Panc1 (cell line): ENCODE measurements at regions not wholly inside any gene's neighbourhood (a gene's known extent, or its start where the extent isn't known, plus 50 kb on each side); places are given as distances from the start of the nearest gene placed in this dataset.

Experiments used
- ATAC-seq: fragments of 200-7000 bp; cut with Tn5 transposase; 2 replicates; pipeline ENCODE4 v1.9.1; 2020; ENCODE audit warnings: mild to moderate bottlenecking, moderate library complexity
- BruUV-seq: library from RNA; stranded (reverse); fragments of 400-500 nt; replicated peaks from 2 replicates; lab custom pipeline; 2021; lab: Mats Ljungman, UMichigan
- CTCF ChIA-PET: fragments of 300-600 bp; sonication (Branson Sonifier 250); formaldehyde crosslinking; loops from one replicate; lab custom pipeline; 2022; ENCODE audit warnings: antibody characterized with exemption; lab: Charles Lee
- POLR2A ChIA-PET: fragments of 300-600 bp; sonication (Branson Sonifier 250); formaldehyde crosslinking; loops from one replicate; lab custom pipeline; 2022; ENCODE audit warnings: antibody characterized with exemption; lab: Charles Lee
- DNase-seq: peaks from one replicate; pipeline ENCODE4 v3.0.0-alpha.2; 2010; ENCODE audit warnings: low read depth, low spot score
- H3K27ac ChIP-seq: 2 replicates; pipeline ENCODE4 v1.5.1; 2011; ENCODE audit warnings: mild to moderate bottlenecking, low read length, inconsistent platforms
- H3K27me3 ChIP-seq: fragments of 200-500 bp; sonication (Bioruptor generic); 2 replicates; pipeline ENCODE4 v1.6.0; 2014; ENCODE audit warnings: low read length, inconsistent platforms; ENCODE audit not compliant: control insufficient read depth, insufficient read depth
- H3K36me3 ChIP-seq: fragments of 200-500 bp; sonication (Bioruptor generic); 2 replicates; pipeline ENCODE4 v1.5.1; 2014; ENCODE audit warnings: inconsistent platforms, mild to moderate bottlenecking, low read length, moderate library complexity; ENCODE audit not compliant: control insufficient read depth, insufficient read depth
- H3K4me1 ChIP-seq: 2 replicates; pipeline ENCODE4 v1.5.1; 2011; ENCODE audit warnings: inconsistent platforms, mild to moderate bottlenecking, low read length, moderate library complexity; ENCODE audit not compliant: control insufficient read depth, insufficient read depth
- H3K4me3 ChIP-seq, 2 experiments: 2 replicates each; pipeline ENCODE4 v1.5.1; 2011 to 2012; ENCODE audit warnings: low read depth in 2 of 2, low read length in 2 of 2, mild to moderate bottlenecking in 2 of 2, inconsistent platforms in 1 of 2, moderate library complexity in 1 of 2
- H3K9me3 ChIP-seq: fragments of 200-500 bp; sonication (Bioruptor generic); 2 replicates; pipeline ENCODE4 v1.5.1; 2014; ENCODE audit warnings: low read depth, mild to moderate bottlenecking, inconsistent platforms, low read length, moderate library complexity; ENCODE audit not compliant: control insufficient read depth, insufficient read depth
- POLR2AphosphoS5 ChIP-seq: IDR thresholded peaks from 2 replicates; pipeline ENCODE4 v1.6.1; 2012; ENCODE audit warnings: mild to moderate bottlenecking, low read depth, low read length, moderate library complexity
- SIN3A ChIP-seq: IDR thresholded peaks from 2 replicates; pipeline ENCODE4 v1.6.1; 2012; ENCODE audit warnings: low read depth, mild to moderate bottlenecking, low read length, moderate library complexity, borderline replicate concordance; ENCODE audit not compliant: insufficient read depth
- TCF7L2 ChIP-seq: IDR thresholded peaks from 2 replicates; pipeline ENCODE4 v1.6.1; 2011; ENCODE audit warnings: mild to moderate bottlenecking, low read depth, low read length, inconsistent platforms
- in situ Hi-C: cut with HindIII; loops from 2 replicates; pipeline ENCODE4 v1.10.0; 2016; ENCODE audit warnings: low sequenced_read_pairs, low pct_unique_long_range_greater_than_20kb
- intact Hi-C: fragments of 100-400 bp; cut with micrococcal nuclease; formaldehyde crosslinking; loops from one replicate; pipeline ENCODE4 v1.10.0; 2022; ENCODE audit not compliant: unreplicated experiment
- TF ChIP-seq, protein P1 (sequence below): fragments of 450-650 bp; IDR thresholded peaks from 2 replicates; pipeline ENCODE4 v1.5.1; 2017; ENCODE audit warnings: mild to moderate bottlenecking
- TF ChIP-seq, protein P2 (sequence below), 2 experiments: IDR thresholded peaks; 2 replicates each; pipeline ENCODE4 v1.6.1; 2011 to 2012; ENCODE audit warnings: low read depth in 2 of 2, control low read depth in 1 of 2, low read length in 1 of 2, mild to moderate bottlenecking in 1 of 2, moderate library complexity in 1 of 2; ENCODE audit not compliant: insufficient read depth in 1 of 2

GRCh38 chr12:107888789-107889188 lies 114.3 kb downstream of the ASCL4 start:
- ATAC-seq (no peak), DNase-seq (no peak)
- in situ Hi-C loops (no loop called here), intact Hi-C loops (loop anchor here (5.0 kb wide), 2 partner anchors 126 to 191 kb away; partner anchors contain the start of gene PRDM4)
- no peaks in the 10 kb centered on the region for H3K9me3 ChIP-seq
- TF ChIP-seq, protein P1, sequence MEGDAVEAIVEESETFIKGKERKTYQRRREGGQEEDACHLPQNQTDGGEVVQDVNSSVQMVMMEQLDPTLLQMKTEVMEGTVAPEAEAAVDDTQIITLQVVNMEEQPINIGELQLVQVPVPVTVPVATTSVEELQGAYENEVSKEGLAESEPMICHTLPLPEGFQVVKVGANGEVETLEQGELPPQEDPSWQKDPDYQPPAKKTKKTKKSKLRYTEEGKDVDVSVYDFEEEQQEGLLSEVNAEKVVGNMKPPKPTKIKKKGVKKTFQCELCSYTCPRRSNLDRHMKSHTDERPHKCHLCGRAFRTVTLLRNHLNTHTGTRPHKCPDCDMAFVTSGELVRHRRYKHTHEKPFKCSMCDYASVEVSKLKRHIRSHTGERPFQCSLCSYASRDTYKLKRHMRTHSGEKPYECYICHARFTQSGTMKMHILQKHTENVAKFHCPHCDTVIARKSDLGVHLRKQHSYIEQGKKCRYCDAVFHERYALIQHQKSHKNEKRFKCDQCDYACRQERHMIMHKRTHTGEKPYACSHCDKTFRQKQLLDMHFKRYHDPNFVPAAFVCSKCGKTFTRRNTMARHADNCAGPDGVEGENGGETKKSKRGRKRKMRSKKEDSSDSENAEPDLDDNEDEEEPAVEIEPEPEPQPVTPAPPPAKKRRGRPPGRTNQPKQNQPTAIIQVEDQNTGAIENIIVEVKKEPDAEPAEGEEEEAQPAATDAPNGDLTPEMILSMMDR: no peak
- TF ChIP-seq, protein P2, sequence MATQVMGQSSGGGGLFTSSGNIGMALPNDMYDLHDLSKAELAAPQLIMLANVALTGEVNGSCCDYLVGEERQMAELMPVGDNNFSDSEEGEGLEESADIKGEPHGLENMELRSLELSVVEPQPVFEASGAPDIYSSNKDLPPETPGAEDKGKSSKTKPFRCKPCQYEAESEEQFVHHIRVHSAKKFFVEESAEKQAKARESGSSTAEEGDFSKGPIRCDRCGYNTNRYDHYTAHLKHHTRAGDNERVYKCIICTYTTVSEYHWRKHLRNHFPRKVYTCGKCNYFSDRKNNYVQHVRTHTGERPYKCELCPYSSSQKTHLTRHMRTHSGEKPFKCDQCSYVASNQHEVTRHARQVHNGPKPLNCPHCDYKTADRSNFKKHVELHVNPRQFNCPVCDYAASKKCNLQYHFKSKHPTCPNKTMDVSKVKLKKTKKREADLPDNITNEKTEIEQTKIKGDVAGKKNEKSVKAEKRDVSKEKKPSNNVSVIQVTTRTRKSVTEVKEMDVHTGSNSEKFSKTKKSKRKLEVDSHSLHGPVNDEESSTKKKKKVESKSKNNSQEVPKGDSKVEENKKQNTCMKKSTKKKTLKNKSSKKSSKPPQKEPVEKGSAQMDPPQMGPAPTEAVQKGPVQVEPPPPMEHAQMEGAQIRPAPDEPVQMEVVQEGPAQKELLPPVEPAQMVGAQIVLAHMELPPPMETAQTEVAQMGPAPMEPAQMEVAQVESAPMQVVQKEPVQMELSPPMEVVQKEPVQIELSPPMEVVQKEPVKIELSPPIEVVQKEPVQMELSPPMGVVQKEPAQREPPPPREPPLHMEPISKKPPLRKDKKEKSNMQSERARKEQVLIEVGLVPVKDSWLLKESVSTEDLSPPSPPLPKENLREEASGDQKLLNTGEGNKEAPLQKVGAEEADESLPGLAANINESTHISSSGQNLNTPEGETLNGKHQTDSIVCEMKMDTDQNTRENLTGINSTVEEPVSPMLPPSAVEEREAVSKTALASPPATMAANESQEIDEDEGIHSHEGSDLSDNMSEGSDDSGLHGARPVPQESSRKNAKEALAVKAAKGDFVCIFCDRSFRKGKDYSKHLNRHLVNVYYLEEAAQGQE (IDR thresholded peaks at IDR 0.05; ENCODE audit: insufficient read depth in 1 of 2, low read depth in 2 of 2, low read length in 1 of 2): no peak
- TF ChIP-seq SIN3A: no peak
- no peak for TF ChIP-seq POLR2AphosphoS5
- TF ChIP-seq TCF7L2: no peak
- peaks cover 5% of the 10 kb centered on the region; the same call in 1 of the 2 replicates for H3K27me3 ChIP-seq
- BruUV-seq: no TSS peak
- ChIA-PET POLR2A (no interaction called here), CTCF (interaction anchor here (0.9 kb wide), 1 partner anchor 213 kb away, joined by 6 read pairs; no protein-coding TSS in a partner anchor)
- no peak overlapping the region for H3K4me3 ChIP-seq
- H3K36me3 ChIP-seq: no peaks in the 10 kb centered on the region
- H3K27ac ChIP-seq: no peak overlapping the region
- no peaks in the 10 kb centered on the region for H3K4me1 ChIP-seq

GRCh38 chr12:107891967-107892366 lies 117.5 kb downstream of the ASCL4 start:
- H3K4me1 ChIP-seq: no peaks in the 10 kb centered on the region
- no peaks in the 10 kb centered on the region for H3K36me3 ChIP-seq
- H3K9me3 ChIP-seq: no peaks in the 10 kb centered on the region
- in situ Hi-C loops (no loop called here), intact Hi-C loops (no loop called here)
- CTCF ChIA-PET: no interaction called here
- POLR2A ChIA-PET: no interaction called here
- peaks cover 7% of the 10 kb centered on the region; the same call in 1 of the 2 replicates for H3K27me3 ChIP-seq
- ATAC-seq (no peak), DNase-seq (no peak)
- BruUV-seq: no TSS peak
- TF ChIP-seq, protein P1: peak; percentile 56
- no peak for TF ChIP-seq TCF7L2
- no peak overlapping the region for H3K4me3 ChIP-seq
- H3K27ac ChIP-seq: no peak overlapping the region
